ENCODE measurements at regions not wholly inside any gene's neighbourhood (a gene's known extent, or its start where the extent isn't known, plus 50 kb on each side); places are given as distances from the start of the nearest gene placed in this dataset.

- no peak for TF ChIP-seq SUZ12 (IDR thresholded peaks at IDR 0.05; ENCODE audit: extremely low read depth, insufficient read depth, insufficient read length)
- no peak for TF ChIP-seq ZNF274 (IDR thresholded peaks at IDR 0.05; ENCODE audit: low read depth, low read length)
- TF ChIP-seq YY1 (IDR thresholded peaks at IDR 0.05; ENCODE audit: insufficient read depth, insufficient read length), result no peak
Observed at GRCh38 chr17:65395924-65396323, 165.5 kb downstream of the AXIN2 start.
